ENCODE measurements at regions not wholly inside any gene's neighbourhood (a gene's known extent, or its start where the extent isn't known, plus 50 kb on each side); places are given as distances from the start of the nearest gene placed in this dataset.
"Not testable (repeated sequence)": the region's sequence is repeated elsewhere in the genome, so short reads cannot be mapped to it uniquely, and the experiment has no call there.

DNA sequence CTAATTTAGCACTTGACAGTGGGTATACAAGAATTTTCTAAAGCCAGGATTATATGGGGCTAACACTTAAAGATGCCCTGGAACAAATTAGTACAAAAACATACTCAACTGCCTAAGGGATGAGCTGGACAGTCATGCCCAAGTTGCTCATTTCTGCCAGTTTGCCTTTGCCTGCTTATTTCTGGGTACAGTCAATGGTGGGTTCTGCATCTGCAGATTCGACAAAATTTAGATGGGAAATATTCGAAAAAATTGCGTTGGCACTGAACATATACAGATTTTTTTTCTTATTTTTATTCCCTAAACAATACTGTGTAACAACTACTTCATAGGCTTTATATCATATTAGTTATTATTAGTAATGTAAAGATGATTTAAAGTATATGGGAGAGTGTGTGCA, 591.9 kb downstream of the EPM2A start:
- Mint-ChIP-seq H3K4me3 (no peak overlapping the region), H3K27me3 (ENCODE audit: low read depth) (peaks cover 2% of the 10 kb centered on the region), H3K4me1 (ENCODE audit: low read depth) (no peaks in the 10 kb centered on the region), H3K36me3 (ENCODE audit: insufficient read depth) (no peaks in the 10 kb centered on the region), H3K9me3 (no peaks in the 10 kb centered on the region)
- ATAC-seq (no peak), DNase-seq (no peak)

GRCh38 chr6:145147559-145147958, 587.8 kb downstream of the EPM2A start:
- Mint-ChIP-seq H3K9me3 (no peaks in the 10 kb centered on the region), H3K4me3 (no peak overlapping the region), H3K4me1 (ENCODE audit: low read depth) (no peaks in the 10 kb centered on the region), H3K36me3 (ENCODE audit: insufficient read depth) (no peaks in the 10 kb centered on the region), H3K27me3 (ENCODE audit: low read depth) (peaks cover 3% of the 10 kb centered on the region)
- ATAC-seq (peak in 1 of 2 donors; percentile 18), DNase-seq (no peak)

GRCh38 chr6:145147981-145148749, 587.2 kb downstream of the EPM2A start:
- peaks cover 3% of the 10 kb centered on the region for H3K27me3 Mint-ChIP-seq (ENCODE audit: low read depth)
- ATAC-seq (no peak), DNase-seq (no peak)
- no peaks in the 10 kb centered on the region for H3K36me3 Mint-ChIP-seq (ENCODE audit: insufficient read depth)
- no peak overlapping the region for H3K4me3 Mint-ChIP-seq
- H3K4me1 Mint-ChIP-seq (ENCODE audit: low read depth) = no peaks in the 10 kb centered on the region
- no peaks in the 10 kb centered on the region for H3K9me3 Mint-ChIP-seq

DNA sequence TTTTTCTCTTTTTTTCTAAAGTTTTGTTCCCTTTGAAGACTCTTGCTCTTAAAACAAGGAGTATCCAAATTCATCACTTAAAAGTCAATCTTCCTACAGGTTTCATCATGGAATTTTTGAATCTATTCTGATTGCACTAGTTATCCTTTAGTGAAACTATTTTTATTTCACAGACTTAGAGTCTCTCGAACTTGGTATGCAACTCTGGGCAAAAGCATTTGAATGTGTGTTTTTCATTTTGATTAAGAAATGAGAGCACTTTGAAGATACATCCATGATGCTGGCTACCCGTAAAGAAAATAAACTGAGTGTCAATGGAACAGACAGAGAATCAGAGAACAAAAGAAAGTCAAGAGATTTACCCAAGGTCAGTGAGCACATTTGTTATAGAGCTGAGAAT, 586.5 kb downstream of the EPM2A start:
- Mint-ChIP-seq H3K36me3 (ENCODE audit: insufficient read depth) (no peaks in the 10 kb centered on the region), H3K4me1 (ENCODE audit: low read depth) (no peaks in the 10 kb centered on the region), H3K4me3 (no peak overlapping the region), H3K27me3 (ENCODE audit: low read depth) (peaks cover 5% of the 10 kb centered on the region), H3K9me3 (no peaks in the 10 kb centered on the region)
- DNase-seq (no peak), ATAC-seq (no peak)

DNA sequence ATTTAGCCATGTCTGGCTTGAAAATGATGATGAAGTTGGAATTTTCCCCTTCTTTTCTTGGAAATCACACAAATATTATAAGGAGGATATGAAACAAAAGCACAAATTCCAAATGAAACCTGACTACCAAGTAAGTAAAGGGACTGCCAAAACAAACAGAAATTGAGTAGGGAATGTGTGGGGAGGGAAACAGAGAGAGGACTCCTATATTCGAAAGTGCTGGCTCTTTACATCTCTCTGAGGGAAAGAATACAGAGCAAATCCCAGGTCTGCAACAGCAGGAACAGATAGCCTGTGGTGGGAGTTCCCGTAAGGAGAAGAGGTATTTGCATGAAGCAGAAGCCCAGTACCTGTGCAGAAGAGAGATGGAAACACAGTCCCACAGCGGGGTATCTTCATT, 583.7 kb downstream of the EPM2A start:
- Mint-ChIP-seq H3K4me3 (no peak overlapping the region), H3K9me3 (peaks cover 4% of the 10 kb centered on the region), H3K4me1 (ENCODE audit: low read depth) (no peaks in the 10 kb centered on the region), H3K36me3 (ENCODE audit: insufficient read depth) (no peaks in the 10 kb centered on the region), H3K27me3 (ENCODE audit: low read depth) (peaks cover 5% of the 10 kb centered on the region)
- DNase-seq = no peak
- ATAC-seq = no peak

GRCh38 chr6:145153495-145153894, 581.8 kb downstream of the EPM2A start:
- DNase-seq (no peak), ATAC-seq (no peak)
- H3K4me1 Mint-ChIP-seq (ENCODE audit: low read depth) = no peaks in the 10 kb centered on the region
- H3K9me3 Mint-ChIP-seq = peaks cover 10% of the 10 kb centered on the region
- peaks cover 5% of the 10 kb centered on the region for H3K27me3 Mint-ChIP-seq (ENCODE audit: low read depth)
- H3K4me3 Mint-ChIP-seq = no peak overlapping the region
- no peaks in the 10 kb centered on the region for H3K36me3 Mint-ChIP-seq (ENCODE audit: insufficient read depth)

GRCh38 chr6:145155411-145155810, 579.9 kb downstream of the EPM2A start:
- Mint-ChIP-seq H3K36me3 (ENCODE audit: insufficient read depth) (no peaks in the 10 kb centered on the region), H3K4me1 (ENCODE audit: low read depth) (no peaks in the 10 kb centered on the region), H3K9me3 (peaks cover 15% of the 10 kb centered on the region), H3K4me3 (no peak overlapping the region), H3K27me3 (ENCODE audit: low read depth) (peaks cover 2% of the 10 kb centered on the region)
- no peak for ATAC-seq
- DNase-seq = no peak

GRCh38 chr6:145155873-145156782, 579.2 kb downstream of the EPM2A start:
- H3K9me3 Mint-ChIP-seq = peaks cover 16% of the 10 kb centered on the region
- no peak for ATAC-seq
- peaks cover 2% of the 10 kb centered on the region for H3K27me3 Mint-ChIP-seq (ENCODE audit: low read depth)
- H3K4me3 Mint-ChIP-seq = no peak overlapping the region
- H3K36me3 Mint-ChIP-seq (ENCODE audit: insufficient read depth) = no peaks in the 10 kb centered on the region
- no peaks in the 10 kb centered on the region for H3K4me1 Mint-ChIP-seq (ENCODE audit: low read depth)
- DNase-seq = no peak

DNA sequence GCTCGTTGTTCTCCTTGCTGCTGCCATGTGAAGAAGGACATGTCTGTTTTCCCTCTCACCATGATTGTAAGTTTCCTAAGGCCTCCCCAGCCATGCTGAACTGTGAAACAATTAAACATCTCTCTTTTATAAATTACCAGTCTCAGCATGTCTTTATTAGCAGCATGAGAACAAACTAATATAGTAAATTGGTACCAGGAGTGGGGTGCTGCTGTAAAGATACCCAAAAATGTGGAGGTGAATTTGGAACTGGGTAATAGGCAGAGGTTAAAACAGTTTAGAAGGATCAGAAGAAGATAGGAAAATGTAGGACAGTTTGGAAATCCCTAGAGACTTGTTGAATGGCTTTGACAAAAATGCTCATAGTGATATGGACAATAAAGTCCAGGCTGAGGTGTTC, 576.7 kb downstream of the EPM2A start:
- H3K27me3 Mint-ChIP-seq (ENCODE audit: low read depth) = not testable (repeated sequence)

GRCh38 chr6:145159921-145160320, 575.4 kb downstream of the EPM2A start:
- Mint-ChIP-seq H3K4me3 (no peak overlapping the region), H3K4me1 (ENCODE audit: low read depth) (no peaks in the 10 kb centered on the region), H3K9me3 (peaks cover 19% of the 10 kb centered on the region), H3K27me3 (ENCODE audit: low read depth) (no peaks in the 10 kb centered on the region), H3K36me3 (ENCODE audit: insufficient read depth) (no peaks in the 10 kb centered on the region)
- ATAC-seq (no peak), DNase-seq (no peak)

More for the DNA sequence above, 576.7 kb downstream of the EPM2A start:
- not testable (repeated sequence) for DNase-seq; H3K4me3 Mint-ChIP-seq; H3K4me1 Mint-ChIP-seq (ENCODE audit: low read depth); H3K36me3 Mint-ChIP-seq (ENCODE audit: insufficient read depth); ATAC-seq
- peaks cover 19% of the 10 kb centered on the region for H3K9me3 Mint-ChIP-seq

GRCh38 chr6:145161501-145161900, 573.8 kb downstream of the EPM2A start:
- H3K4me3 Mint-ChIP-seq = no peak overlapping the region
- ATAC-seq (no peak), DNase-seq (no peak)
- H3K9me3 Mint-ChIP-seq = peaks cover 16% of the 10 kb centered on the region
- peaks cover 4% of the 10 kb centered on the region for H3K27me3 Mint-ChIP-seq (ENCODE audit: low read depth)
- no peaks in the 10 kb centered on the region for H3K4me1 Mint-ChIP-seq (ENCODE audit: low read depth)
- H3K36me3 Mint-ChIP-seq (ENCODE audit: insufficient read depth) = no peaks in the 10 kb centered on the region

DNA sequence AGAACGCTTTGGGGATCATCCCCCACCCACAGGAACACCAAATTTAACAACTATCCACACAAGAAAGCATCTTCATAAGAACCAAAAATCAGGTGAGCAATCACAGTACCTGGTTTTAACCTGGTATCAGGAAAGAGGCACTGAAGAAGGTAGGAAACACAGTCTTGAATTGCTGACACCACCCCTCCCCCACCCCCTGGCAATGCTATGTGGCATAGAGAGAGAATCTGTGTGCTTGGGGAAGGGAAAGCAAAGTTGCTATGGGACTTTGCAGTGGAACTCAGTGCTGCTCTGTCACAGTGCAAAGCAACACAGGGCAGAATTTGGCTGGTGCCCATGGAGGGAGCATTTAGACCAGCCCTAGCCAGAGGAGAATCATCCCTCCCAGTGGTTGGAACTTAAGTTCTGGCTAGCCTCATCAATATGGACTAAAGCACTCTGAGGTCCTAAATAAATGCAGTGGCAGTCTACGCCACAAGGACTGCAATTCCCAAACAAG, 565.5 kb downstream of the EPM2A start:
- H3K4me1 Mint-ChIP-seq (ENCODE audit: low read depth) = no peaks in the 10 kb centered on the region
- H3K27me3 Mint-ChIP-seq (ENCODE audit: low read depth) = peaks cover 18% of the 10 kb centered on the region
- DNase-seq = no peak
- no peak overlapping the region for H3K4me3 Mint-ChIP-seq
- H3K9me3 Mint-ChIP-seq = no peaks in the 10 kb centered on the region
- no peak for ATAC-seq
- H3K36me3 Mint-ChIP-seq (ENCODE audit: insufficient read depth) = no peaks in the 10 kb centered on the region

- DNase-seq (no peak), ATAC-seq (no peak)
- no peaks in the 10 kb centered on the region for H3K36me3 Mint-ChIP-seq (ENCODE audit: insufficient read depth)
- H3K27me3 Mint-ChIP-seq (ENCODE audit: low read depth) = peaks cover 7% of the 10 kb centered on the region
- no peaks in the 10 kb centered on the region for H3K4me1 Mint-ChIP-seq (ENCODE audit: low read depth)
- H3K4me3 Mint-ChIP-seq = no peak overlapping the region
- peaks cover 17% of the 10 kb centered on the region for H3K9me3 Mint-ChIP-seq
Measured at GRCh38 chr6:145175470-145175869, 559.9 kb downstream of the EPM2A start.

DNA sequence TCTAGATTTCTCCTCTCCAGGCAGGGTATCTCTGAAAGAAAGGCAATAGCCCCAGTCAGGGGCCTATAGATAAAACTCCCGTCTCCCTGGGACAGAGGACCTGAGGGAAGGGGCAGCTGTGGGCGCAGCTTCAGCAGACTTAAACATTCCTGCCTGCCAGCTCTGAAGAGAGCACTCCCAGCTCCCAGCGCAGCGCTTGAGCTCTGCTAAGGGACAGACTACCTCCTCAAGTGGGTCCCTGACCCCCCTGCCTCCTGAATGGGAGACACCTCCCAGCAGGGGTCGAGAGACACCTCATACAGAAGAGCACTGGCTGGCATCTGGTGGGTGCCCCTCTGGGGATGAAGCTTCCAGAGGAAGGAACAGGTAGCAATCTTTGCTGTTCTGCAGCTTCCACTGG, 556.9 kb downstream of the EPM2A start:
- H3K36me3 Mint-ChIP-seq (ENCODE audit: insufficient read depth) = no peaks in the 10 kb centered on the region
- H3K27me3 Mint-ChIP-seq (ENCODE audit: low read depth) = no peaks in the 10 kb centered on the region
- peaks cover 17% of the 10 kb centered on the region for H3K9me3 Mint-ChIP-seq

More for the DNA sequence above, 556.9 kb downstream of the EPM2A start:
- DNase-seq (no peak), ATAC-seq (no peak)
- Mint-ChIP-seq H3K4me1 (ENCODE audit: low read depth) (no peaks in the 10 kb centered on the region), H3K4me3 (no peak overlapping the region)

Data from activated T-cell treated with anti-CD3 and anti-CD28 coated beads, Interleukin-2, amount 50 U/mL, for 4 hours (primary cell).